Fibroblast of peridontal ligament (primary cell): ENCODE measurements at regions not wholly inside any gene's neighbourhood (a gene's known extent, or its start where the extent isn't known, plus 50 kb on each side); places are given as distances from the start of the nearest gene placed in this dataset.

Source experiments
- DNase-seq: peaks from one replicate; pipeline ENCODE4 v3.0.0-alpha.2; 2010; ENCODE audit errors: extremely low read depth

- DNase-seq, result no peak
Measured at GRCh38 chr4:1511441-1512041, 105.3 kb upstream of the NKX1-1 start.

- DNase-seq, result no peak
Measured at GRCh38 chr4:1510931-1511330, 104.7 kb upstream of the NKX1-1 start.

DNA sequence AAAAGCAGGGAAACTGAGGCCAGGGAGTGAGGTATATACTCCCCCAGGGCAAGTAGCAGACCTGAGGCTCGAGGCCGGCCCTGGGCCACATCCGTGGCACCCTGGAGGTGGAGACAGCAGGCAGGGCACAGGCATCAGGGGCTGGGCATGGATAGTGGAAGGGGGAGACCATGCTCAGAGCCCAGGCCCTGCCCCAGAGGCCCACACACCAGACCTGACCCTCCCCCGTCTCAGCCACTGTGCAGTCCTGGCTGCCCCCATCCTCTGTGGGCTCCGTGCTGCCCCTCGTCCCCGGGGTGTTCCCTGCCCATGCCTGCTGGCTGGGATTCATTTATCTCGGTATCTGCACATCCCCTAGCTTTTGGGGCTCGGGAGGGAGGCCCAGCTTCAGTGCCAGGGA, 103.1 kb upstream of the NKX1-1 start:
- DNase-seq, result no peak

DNA sequence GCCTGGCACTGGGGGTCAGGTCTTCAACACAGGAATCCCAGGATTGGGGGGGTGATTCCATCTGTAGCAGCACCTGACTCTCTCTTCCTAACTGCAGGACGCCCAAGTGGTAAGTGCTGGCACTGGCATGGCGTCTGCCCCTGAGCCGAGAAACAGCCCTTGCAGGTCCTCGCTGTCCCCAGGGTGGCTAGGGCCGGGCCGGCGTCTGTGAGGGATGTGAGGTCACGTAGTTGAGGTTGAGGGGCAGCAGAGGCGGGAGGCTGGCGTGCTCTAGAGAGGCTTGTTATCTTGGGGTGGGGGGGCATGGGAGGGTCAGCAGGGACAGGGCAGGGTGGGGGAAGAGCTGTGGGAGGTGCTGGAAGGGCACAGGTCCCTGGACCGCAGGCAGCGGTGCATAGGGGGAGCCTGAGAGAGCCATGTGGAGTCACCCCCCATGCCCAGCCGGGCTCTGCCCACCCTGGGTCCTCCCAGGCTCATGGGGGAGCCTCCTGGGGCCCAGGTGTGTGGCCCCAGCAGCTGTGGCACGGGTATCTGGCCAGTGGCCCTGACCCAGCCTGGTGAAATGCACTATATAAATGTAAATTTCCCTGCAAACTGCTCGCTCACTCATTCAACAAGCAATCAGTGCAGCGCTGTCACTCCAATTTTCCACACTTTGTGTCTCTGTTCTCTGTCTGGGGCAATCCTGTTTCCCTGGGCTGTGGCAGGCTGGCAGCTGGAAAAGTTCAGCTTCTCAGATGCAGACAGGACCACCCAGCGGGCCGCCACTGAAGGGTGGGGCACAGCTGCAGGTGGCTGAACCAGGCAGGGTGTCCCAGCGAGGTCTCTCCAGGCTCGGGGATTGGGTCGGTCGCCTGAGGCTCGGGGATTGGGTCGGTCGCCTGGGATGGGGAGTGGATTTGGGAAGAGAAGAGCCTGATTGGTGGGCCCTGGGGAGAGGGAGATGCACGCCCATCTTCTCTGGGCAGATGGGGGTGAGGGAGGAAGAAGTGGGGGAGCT, 102.2 kb upstream of the NKX1-1 start:
- no peak for DNase-seq

DNA sequence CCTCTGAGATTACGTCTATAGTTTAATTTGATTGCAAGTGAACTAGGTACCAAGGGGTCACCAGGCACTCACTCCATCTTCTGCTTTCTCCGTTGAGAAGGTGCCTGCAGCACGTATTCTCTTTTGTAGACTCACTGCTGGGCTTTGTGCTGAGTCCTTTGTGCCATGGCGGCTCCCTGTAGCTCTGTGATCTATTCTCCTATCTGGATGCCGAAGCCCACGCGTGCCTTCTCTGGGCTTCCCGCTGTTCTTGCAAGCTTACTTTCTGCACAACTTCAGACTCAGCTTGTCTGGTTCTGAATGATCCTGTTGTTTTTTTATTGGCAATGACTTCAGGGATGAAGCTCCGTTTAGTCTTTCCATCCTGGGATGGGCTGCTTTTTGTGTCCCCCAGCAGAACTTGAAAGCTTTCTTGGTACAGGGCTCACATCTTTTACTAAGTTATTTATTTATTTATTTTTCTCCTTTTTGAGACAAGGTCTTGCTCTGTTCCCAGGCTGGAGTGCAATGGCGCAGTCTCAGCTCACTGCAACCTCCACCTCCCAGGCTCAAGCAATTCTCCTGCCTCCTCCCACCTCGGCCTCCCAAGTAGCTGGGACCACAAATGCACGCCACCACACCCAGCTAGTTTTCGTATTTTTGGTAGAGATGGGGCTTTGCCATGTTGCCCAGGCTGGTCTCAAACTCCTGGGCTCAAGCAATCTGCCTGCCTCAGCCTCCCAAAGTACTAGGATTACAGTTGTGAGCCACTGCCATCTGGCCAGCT, 100.9 kb upstream of the NKX1-1 start:
- DNase-seq, result no peak

GRCh38 chr4:1505511-1506460, 99.5 kb upstream of the NKX1-1 start:
- DNase-seq, result no peak

DNA sequence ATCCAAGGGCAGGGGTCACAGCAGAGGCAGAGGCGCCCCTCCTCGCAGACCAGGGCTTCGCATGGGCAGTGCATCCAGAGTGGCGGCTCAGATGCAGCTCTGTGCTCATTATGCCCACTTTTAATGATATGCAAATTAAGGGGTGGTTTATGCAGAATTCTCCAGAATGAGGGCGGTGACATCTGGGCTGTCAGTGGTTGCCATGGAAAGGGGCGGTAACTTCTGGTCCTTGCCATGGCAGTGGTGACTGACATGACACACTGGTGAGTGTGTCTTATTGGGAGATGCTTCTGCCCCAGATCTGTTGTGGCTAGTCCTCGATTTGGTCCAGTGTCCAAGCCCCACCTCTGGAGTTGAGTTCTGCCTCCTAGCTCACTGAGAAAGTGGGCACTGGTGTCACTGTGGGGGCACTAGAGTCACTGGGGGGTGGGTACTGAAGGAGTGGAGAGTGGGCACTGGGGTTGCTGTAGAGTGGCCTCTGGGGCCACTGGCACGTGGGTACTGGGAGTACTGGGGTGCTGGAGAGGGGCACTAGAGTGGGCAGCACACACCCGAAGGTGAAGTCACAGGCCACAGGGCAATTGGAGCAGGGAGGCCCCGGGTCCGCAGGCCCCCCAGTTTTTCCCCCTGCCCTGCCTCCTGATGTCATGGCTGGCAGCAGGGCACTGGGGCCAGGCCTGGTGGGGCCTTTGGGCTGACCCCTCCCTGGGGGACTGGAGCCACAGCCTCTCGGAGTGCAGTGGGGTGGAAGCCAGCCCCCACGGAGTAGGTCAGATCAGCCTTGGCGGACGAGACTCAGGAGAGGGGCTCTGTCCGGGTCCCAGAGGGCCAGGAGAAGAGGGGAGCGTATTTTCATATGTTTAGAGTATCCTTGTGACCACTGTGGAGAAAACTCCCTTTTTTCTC, 98.6 kb upstream of the NKX1-1 start:
- DNase-seq, result no peak

- DNase-seq, result no peak
Measured at GRCh38 chr4:1503583-1504471, 97.6 kb upstream of the NKX1-1 start.

DNA sequence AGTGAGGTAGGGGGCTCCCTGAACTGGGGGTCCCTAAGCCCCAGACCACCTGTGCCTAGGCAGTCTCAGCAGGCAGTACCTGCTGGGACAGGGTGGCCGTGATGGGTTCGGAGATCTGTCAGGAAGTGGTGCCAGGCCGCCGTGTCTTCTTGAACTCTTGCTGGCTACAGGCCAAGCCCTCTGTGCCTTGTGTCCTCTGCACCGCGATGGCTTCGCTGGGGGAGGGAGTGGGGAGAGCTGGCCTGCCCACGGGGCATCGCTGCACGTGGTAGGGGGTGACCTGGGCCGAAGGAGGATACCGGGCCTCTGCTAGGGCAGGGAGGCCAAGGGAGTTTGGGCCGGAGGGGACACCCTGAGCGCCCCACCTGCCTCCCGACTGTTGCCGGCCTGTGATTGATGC, 96.7 kb upstream of the NKX1-1 start:
- no peak for DNase-seq

DNA sequence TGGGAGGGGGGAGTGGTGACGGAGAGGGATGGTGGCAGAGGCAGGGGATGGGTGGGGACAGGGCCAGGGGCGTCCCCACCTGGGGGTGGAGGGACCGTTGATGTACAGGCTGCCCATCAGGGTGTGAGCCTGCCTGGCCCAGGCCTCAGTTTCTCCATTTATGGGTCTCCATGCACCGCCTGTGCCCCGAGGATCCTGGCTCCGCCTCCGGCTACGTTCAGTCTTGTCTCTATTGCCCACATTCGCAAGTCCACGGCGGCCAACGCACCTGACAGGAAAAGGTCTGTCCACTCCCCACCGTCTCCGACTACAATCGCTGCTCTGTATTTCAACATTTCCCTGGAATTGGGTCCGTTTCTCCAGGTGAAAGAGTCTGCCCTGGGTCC, 96.3 kb upstream of the NKX1-1 start:
- DNase-seq, result no peak

DNA sequence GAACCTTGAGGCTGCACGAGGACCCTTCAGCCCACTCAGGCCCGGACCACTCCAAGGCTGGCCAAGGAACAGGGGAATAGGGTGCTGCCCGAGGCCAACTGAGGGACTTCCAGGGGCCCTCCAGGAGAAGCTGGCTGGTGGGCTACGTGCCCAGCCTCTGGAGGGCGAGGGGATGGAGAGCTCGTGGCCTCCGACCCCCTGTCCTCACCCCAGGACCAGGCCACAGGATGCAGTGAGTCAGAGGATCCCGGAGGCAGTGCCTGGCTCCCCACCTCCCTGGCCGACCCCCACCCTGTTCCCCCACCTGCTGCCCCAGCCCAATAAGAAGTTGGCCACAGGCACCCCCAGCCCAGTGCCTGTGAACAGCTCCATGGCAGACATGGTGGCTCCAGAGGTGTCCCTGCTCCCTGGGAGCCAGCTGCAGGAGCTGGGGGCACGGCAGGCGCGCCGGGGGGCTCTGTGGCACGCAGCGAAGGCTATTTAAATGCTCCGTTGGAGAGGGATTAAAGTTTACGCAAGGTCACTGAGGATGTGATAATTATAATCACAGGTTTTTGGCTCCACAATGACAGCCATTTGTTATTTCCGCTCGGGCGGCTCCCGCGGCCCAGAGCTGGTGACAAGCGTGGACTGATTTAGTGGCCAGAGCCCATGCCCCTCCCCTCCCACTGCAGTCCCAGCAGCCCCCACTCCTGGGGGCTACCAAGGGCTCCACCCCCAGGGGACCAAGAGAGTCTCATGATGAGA, 95.7 kb upstream of the NKX1-1 start:
- no peak for DNase-seq

DNA sequence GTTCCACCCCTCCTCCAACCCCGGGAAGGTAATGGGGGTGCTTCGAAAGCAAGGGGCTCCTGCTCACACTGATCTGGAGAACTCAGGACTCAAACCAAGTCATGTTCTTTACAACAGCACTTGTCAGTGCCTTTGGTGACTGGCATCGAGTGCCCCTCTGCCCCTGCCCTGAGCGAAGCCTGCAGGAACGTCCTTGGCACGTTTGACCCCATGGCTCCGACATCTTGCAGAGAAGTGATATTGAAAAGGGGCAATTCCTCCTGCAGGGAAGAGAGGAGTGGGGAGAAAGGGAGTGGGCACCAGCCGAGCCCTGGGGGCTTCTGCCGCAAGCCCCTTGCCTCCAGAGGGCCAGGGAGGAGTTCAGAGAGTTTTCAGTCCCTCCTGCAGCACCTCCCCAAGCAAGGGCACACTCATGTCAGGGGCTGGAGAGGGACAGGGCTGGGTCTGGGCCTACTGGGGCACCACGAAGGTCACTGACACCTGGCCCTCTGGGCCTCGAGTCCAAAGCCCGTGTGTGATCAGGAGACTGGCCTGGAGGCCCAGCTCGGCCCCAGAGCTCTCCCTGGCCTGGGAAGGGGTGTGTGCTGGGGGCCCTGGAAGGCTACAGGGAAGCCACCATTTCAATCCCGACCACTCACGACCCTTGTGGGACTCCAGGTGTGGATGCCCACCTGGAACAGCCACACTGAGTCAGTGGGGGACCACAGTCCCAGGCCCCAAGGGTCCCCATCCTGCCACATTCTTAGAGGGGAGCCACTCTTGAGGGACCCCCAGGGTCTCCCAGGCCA, 94.9 kb upstream of the NKX1-1 start:
- DNase-seq, result no peak

DNA sequence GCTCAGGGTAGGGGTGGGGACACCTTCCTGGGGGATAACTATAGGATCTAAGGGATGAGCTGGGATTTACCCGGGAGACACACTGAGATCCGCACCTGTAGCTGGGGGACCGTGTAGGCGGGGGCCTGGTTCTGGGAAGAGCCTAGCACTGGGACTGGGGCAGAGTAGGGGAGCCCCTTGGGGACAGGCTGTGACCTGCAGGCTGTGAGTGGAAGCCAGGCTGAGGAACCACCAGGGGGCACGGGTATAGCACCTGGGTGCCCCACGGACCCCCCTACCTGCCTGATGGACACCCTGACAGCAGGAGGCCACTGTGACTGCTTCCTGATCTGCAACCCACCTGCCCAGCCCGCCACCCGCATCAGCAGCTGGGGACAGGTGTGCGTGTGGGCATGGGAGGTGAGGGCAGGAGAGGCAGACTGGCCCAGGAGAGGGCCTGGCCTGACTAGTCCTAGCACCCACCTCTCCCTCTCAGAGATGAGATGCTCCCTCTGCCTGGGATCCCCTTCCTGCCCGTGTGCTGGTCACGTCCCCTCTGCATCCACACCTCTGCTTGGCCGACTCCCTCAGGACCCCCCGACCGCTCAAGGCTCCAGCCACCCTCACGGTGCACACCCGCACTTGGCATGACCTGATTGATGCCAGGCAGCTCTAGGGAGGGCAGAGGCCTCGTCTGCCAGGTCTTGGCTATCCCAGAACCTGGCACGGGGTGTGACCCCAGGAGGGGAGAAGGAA, 94.2 kb upstream of the NKX1-1 start:
- DNase-seq, result no peak

- no peak for DNase-seq
Measured at GRCh38 chr4:1499465-1499864, 93.2 kb upstream of the NKX1-1 start.

DNA sequence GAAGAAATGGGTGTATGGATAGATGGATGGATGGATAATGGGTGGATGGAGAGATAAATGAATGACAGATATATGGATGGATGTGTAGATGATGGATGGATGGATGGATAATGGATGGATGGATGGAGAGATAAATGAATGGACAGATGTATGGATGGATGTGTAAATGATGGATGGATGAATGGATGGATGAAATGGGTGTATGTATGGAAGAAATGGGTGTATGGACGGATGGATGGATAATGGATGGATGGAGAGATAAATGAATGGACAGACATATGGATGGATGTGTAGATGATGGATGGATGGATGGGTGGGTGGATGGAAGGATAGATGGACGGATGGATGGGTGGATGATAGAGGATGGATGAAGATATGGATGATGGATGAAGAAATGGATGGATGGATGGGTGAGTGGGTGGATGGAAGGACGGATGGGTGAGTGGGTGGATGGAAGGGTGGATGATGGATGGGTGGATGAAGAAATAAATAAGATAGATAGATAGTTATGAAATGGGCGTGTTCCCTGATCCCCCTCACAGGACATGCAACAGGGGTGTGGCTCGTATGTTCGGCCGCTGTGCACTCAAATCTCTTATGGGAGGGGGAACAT, 91.1 kb upstream of the NKX1-1 start:
- no peak for DNase-seq

DNA sequence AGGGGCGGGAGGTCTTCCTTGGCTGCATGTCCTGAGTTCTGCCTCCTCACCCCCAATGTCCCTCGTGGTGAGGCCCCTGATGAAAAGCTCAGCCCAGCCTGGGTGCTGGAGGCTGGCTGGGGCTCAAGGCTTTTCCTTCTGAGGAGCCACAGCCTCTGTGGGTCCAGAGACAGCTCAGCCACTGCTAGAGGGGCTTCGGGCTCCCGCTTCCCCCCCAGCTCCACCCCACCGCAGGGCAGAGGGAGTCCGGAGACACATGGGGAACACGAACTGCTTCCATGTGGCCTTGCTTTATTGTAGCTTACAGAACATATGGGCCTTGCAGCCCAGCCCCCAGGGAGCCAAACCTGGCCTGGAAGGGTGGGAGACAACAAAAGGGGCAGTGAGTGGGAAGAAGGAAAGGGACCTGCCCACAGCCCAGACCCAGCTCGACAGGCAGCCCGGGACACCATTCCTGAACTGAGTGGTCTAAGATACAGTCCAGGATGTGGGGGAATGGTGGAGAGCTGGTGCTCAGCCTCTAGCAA, 89.9 kb upstream of the NKX1-1 start:
- no peak for DNase-seq
